ENCODE measurements at regions not wholly inside any gene's neighbourhood (a gene's known extent, or its start where the extent isn't known, plus 50 kb on each side); places are given as distances from the start of the nearest gene placed in this dataset.

GRCh38 chr7:67866812-67867211, 870.2 kb downstream of the TYW1 start:
- TF ChIP-seq SP1 (IDR thresholded peaks at IDR 0.05; ENCODE audit: low read depth, low read length) (no peak), CEBPB (IDR thresholded peaks at IDR 0.05; ENCODE audit: low read depth, low read length) (no peak), POLR2A (IDR thresholded peaks at IDR 0.05; ENCODE audit: control extremely low read depth in 1 of 2, low read depth in 2 of 2, low read length in 2 of 2) (no peak), BACH1 (IDR thresholded peaks at IDR 0.05; ENCODE audit: low read length) (no peak), RBBP5 (IDR thresholded peaks at IDR 0.05; ENCODE audit: borderline replicate concordance, low read depth, low read length) (no peak), CTCF (IDR thresholded peaks at IDR 0.05; ENCODE audit: control extremely low read depth in 1 of 3, insufficient read depth in 1 of 3, low read depth in 1 of 3, low read length in 3 of 3) (no peak), RAD21 (IDR thresholded peaks at IDR 0.05 in 1 of 2, conservative IDR thresholded peaks at IDR 0.05 in 1 of 2; ENCODE audit: low read depth in 2 of 2, low read length in 2 of 2) (no peak), HDAC6 (IDR thresholded peaks at IDR 0.05; ENCODE audit: low read depth, low read length) (no peak)

Measured in H1 (cell line).